Fibroblast of pulmonary artery (primary cell): ENCODE measurements at regions not wholly inside any gene's neighbourhood (a gene's known extent, or its start where the extent isn't known, plus 50 kb on each side); places are given as distances from the start of the nearest gene placed in this dataset.

Source experiments
- DNase-seq: peaks from one replicate; pipeline ENCODE4 v3.0.0-alpha.2; 2010; ENCODE audit warnings: low read depth
- H3K4me3 ChIP-seq: replicated peaks from 2 replicates; pipeline ENCODE4 v1.5.1; 2011; ENCODE audit warnings: low read depth, mild to moderate bottlenecking, control low read depth, low read length, moderate library complexity
- TF ChIP-seq, protein P1 (sequence below): IDR thresholded peaks from 2 replicates; pipeline ENCODE4 v1.5.1; 2011; ENCODE audit warnings: mild to moderate bottlenecking, control low read depth, low read length, inconsistent platforms; ENCODE audit errors: missing control alignments

DNA sequence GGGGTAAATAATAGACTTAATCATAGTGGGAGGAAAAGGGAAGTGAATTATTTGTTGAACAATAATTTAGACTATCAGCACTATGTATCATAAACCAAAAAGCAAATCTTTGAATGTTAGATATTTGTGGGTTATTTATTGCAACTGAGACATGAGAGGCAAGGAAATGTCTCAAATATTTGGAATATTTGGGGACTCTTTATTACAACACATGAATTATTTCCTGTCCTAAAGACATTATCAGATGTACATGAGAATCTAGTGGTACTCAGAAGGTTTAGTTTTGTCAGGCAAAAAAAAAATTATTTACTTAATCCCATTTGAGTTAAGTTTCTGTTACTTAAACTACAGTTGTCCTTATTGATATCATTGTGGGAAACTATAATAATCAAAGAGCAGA is 91.1 kb downstream of the TLR4 start:
- no peak overlapping the region for H3K4me3 ChIP-seq
- TF ChIP-seq, protein P1, sequence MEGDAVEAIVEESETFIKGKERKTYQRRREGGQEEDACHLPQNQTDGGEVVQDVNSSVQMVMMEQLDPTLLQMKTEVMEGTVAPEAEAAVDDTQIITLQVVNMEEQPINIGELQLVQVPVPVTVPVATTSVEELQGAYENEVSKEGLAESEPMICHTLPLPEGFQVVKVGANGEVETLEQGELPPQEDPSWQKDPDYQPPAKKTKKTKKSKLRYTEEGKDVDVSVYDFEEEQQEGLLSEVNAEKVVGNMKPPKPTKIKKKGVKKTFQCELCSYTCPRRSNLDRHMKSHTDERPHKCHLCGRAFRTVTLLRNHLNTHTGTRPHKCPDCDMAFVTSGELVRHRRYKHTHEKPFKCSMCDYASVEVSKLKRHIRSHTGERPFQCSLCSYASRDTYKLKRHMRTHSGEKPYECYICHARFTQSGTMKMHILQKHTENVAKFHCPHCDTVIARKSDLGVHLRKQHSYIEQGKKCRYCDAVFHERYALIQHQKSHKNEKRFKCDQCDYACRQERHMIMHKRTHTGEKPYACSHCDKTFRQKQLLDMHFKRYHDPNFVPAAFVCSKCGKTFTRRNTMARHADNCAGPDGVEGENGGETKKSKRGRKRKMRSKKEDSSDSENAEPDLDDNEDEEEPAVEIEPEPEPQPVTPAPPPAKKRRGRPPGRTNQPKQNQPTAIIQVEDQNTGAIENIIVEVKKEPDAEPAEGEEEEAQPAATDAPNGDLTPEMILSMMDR, result no peak
- DNase-seq, result no peak

DNA sequence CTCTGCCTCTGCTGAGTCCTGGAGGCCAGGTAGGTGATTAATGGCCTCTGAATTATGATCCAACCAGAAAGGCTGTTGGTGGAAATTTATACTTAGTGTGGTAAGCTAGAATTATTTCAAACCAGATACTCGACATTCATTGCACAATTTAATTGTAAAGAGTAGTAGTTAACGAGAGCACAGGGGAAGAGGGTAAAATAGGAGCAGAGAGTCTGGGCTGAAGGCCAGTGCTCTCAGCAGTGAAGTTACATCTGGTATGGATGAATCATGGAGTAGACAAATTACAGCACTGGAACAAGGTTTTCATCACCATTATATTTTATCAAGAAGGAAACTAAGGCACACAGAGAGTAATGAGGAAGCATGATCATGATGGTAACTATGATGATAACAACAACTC is 92.5 kb downstream of the TLR4 start:
- no peak overlapping the region for H3K4me3 ChIP-seq
- peak; percentile 48 for DNase-seq
- TF ChIP-seq, protein P1, result no peak

DNA sequence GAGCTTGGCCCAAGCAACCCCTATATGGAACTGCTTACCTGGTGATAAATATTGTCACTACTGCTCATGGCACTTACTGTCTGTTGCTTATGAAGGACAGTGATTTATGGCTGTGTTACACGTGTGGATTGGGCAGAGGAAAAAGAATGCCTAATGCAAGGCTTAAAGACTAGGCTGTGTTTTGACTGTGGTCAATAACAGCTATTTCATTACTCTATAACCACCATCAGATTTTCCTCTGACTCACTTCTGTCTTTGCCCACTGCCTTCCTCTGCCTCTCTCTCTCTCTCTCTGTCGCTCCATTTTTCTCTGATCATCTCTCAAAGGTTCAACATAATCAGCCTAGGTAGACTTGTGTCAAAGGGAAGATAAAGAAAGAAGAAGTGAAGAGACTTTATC is 96.2 kb downstream of the TLR4 start:
- DNase-seq, result no peak
- H3K4me3 ChIP-seq, result no peak overlapping the region
- TF ChIP-seq, protein P1, result no peak

DNA sequence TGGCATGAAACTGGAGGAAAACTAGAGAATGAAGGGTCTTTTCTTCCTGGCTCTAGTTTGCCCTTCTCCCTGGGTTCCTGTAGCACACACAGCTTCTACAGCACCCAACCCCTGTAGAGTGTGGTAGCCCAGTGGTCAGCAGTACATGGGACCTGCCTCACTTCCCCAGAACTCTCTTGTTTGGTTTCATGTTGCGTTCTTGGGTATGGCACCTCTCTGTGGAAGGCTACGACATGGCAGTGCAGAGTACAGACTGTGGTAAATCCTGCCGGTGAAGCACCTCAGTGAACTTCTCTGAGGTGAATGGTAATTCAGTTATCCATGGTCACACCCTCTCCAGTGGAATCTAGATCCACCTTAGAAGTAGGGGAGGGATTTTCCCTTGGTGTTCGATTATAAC is 105.5 kb downstream of the TLR4 start:
- no peak overlapping the region for H3K4me3 ChIP-seq
- DNase-seq, result no peak
- TF ChIP-seq, protein P1, result no peak

DNA sequence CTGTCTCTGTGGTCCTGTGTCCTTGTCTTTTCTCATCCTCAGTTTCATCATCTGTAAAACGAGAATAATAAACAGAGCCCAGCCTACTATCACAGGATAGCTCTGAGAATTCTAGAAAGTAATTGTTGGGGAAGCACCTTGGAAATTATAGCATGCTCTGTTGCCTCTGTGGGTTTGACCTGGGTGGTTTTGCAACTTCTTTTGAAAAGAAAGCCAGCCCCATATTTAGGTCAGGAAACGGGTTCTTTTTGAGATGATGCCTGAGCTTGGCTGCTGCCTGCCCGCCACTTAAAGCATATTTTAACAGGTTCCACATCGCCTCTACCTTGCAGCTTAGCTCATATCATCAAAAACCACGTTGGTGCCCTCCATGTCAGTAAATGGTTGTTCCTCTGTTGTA is 111.1 kb downstream of the TLR4 start:
- H3K4me3 ChIP-seq, result no peak overlapping the region
- TF ChIP-seq, protein P1, result no peak
- no peak for DNase-seq

DNA sequence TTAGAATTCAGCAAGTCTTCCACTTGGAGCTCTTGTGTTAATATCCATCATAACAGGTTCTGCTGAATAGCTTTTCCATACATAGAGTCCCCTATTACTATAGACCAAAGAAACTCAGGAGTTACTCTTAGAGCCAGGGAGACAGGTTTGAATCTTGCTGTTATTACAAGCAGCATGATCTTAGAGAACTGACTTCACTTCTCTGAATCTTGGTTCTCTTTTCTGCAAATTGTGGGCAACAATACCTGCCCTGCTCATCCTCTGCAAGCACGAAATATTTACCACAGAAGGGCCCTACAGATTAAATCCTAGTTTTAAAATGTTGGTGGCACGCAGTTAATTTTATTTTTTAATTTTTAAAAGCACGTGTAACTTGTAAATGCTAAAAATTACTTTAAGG is 111.7 kb downstream of the TLR4 start:
- no peak for DNase-seq
- TF ChIP-seq, protein P1, result no peak
- no peak overlapping the region for H3K4me3 ChIP-seq

DNA sequence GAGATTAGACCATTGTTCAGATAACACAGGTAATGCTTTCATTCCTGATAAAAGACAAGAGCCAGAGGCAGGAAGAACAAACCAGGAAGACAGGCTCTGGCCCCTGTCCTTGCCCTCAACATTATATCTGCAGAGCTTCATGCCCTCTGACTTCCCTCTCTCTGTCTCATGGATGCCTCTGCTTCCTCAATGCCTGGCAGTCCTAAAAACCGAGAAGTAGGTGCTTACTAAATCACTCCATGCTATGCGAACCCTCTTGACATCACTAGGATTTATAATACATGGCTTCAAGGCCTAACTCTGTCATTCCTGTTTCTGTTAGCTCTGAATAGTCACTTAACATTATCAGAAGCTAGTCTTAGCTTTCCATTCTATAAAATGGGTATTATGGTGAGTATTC is 117.8 kb downstream of the TLR4 start:
- H3K4me3 ChIP-seq, result no peak overlapping the region
- DNase-seq, result no peak
- TF ChIP-seq, protein P1, result no peak
